ENCODE measurements at regions not wholly inside any gene's neighbourhood (a gene's known extent, or its start where the extent isn't known, plus 50 kb on each side); places are given as distances from the start of the nearest gene placed in this dataset.

- DNase-seq, result no peak
These were observed 345.3 kb downstream of the EN1 start for GRCh38 chr2:118502106-118502505.

GRCh38 chr2:118498943-118499342 is 348.5 kb downstream of the EN1 start:
- DNase-seq, result no peak

DNA sequence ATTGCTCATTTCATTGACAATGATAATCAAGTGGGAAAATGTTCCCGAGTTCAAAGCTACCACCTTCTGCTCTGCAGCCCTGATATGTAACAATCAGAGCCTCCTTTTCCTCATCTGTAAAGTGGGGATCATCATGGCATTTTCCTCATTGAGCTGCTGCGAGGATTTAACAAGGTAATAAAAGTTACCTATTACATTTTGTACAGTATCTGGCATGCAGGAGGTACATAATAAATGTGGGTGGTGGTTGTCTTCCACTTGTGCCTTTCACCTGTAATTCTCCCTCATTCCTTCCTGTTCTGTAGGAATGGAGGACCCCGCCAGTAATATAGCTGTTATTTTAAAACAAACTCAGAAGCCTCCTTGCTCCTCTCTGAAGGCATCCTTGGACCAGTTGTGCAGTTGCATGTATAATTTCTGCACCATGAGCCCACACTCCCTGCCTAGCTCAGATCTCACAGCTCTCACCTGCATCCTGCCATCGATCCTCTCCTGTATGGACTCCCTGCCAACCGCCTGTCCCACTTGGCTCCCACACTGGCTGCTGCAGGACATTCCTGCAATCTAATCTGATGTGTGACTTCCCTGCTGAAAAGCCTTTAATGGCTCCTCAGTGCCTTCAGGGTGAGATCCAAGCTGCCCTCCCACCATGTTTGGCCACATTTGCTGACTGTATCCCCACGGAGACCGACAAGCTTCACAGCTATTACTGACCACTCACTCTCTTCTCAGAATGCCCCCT is 350.4 kb downstream of the EN1 start:
- no peak for DNase-seq

DNA sequence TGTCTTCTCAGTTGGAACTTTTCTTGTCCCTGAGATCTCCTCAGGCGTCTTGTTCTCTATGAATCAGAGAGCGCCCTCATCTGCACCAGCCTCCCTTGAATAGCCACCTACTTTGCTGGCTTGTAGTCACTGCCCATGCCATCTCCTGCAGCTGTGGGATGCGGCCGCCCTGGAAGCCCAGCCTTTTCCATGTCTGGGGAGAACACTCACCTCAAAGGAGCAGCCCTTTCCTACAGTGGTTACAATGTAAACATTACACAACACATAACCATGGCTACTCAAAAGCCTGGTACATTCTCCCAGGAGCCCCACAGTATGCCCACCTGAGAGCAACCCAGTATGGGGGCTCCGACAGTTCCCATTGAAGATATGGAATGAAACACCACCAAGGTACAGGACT is 351.0 kb downstream of the EN1 start:
- DNase-seq, result no peak

- DNase-seq, result no peak
These were observed 352.2 kb downstream of the EN1 start for GRCh38 chr2:118495290-118495689.

- DNase-seq, result no peak
These were observed 354.2 kb downstream of the EN1 start for GRCh38 chr2:118493213-118493612.

GRCh38 chr2:118492335-118492734 is 355.1 kb downstream of the EN1 start:
- peak; percentile 29 for DNase-seq

GRCh38 chr2:118490330-118490729 is 357.1 kb downstream of the EN1 start:
- DNase-seq, result no peak

GRCh38 chr2:118489712-118490299 is 357.6 kb downstream of the EN1 start:
- DNase-seq, result no peak

DNA sequence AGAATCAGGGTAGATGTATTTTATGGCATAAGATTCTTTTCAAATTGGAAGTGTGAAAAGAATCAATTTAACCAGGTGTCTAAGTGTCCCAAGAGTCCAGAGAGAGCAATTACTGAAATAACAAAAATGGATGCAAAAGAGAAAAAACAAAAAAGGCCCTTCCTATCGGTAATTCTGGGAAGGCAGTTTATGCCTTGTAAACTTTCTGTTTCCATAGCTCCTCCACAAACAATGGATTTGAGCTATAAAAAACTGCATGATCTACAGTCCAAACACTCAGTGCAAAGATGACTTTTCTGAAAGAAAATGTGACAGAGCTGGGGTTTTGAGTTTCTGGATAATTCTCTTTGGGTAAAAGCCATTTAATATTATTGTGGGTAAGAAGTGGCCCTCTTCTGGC is 366.1 kb downstream of the EN1 start:
- no peak for DNase-seq

DNA sequence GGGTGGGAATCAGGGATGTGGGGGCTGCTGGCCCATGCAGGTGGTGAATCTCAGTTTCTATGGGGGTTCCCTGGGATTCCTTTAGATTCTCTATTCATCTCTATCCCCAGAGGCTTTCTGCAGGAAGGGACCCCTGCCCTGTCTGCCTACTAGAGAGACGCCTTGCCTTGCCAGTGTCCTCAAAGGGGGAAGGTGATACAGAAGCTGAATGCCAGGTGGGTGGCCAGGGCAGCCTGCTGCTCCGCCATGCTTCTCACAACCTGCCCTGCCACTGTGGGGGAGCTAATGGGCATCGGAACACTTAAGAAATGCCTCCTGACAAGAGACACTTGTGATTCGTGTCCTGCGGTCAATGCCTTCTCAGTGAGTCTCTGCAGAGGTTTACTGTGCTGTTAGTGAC is 368.4 kb downstream of the EN1 start:
- DNase-seq, result no peak

DNA sequence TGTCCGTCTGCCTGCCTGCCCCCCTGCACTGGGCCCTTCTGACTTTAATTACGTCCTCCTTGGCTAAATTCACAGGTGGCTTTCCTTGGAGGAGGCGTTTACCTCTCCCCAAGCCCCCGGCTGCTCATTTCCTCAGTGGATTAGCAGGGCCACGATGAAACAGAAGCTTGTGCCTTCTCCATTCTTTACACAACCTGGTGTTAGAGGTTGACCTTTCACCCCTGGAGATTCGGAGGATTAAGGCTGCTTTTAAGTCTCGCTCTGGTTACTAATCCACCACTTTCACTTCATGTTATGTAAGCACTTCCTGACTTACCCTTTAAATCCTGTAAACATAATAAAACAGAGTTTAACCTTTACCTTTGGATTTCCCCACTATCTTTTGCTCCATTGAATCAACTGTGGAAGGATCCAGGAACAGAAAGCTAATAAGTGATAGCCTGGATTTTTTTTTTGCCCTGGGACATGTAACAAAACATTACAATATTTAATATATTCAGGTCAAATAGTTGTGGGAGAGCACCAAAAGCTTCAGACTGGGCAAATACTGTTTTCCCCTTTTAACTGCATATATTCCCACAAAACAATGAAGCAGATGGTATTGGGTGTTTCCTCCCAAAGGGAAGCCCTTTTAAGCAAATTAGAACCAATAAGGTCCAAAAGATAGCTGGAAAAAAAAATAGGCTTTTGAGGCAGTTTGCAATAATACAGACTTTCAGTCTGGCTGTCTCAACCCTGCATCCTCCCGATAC is 370.2 kb downstream of the EN1 start:
- DNase-seq, result no peak

- no peak for DNase-seq
These were observed 371.7 kb downstream of the EN1 start for GRCh38 chr2:118475622-118476205.

DNA sequence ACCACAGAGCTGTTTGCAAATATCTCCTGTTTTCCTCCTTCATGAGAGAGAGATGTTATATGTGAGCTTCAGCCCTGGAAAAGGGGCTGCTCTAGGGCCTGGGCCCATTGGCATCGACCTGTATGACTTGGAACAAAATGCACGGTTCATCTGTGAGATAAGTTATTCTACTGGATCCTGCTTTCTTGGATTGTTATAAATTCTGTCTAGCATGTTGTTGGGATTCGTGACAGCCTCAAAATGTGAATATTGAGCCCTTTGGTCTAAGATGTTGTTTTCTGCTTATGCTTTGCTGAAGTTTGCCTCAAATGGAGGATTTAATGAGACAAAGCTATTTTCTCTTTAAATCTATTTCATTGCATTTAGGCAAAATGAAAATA is 372.9 kb downstream of the EN1 start:
- no peak for DNase-seq

GRCh38 chr2:118473846-118474540 is 373.5 kb downstream of the EN1 start:
- DNase-seq, result no peak

- DNase-seq, result no peak
These were observed 374.2 kb downstream of the EN1 start for GRCh38 chr2:118473241-118473640.

DNA sequence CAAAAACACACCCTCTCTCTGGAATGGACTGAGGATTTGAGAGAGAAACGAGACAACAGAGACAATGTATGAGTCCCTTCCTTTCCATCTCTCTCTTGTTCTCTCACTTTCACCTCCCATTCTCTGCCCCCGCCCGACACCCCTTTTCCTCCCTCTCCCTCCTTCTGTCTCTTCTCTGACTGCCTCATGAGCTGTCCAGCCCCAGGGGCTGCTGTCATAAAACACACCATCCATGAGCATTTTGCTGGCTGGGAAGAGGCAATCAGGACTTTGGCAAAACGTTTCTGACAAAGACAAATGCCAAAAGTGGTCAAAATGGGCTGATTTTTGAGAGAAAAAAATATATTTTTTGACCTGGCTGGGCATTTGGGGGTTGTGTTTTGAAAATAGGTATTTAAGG is 377.2 kb downstream of the EN1 start:
- no peak for DNase-seq

DNA sequence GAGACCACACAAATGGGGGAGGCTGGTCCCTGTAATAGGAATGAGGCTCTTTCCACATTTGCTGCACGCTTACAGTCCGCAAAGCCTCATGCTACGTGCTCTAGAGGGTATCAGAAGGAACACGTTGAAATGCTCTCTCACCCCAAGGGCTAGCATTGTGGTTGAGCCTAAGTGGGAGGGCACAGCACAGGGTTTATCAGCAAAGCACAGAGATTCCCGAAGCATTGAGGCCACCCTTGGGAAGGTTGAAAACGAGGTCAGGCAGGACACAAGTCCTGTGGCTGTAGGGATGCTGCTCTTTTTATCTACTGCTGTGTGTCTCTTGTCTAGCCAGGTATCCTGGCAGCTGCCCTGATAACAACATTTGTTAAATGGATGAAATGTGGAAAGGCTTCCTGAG is 378.3 kb downstream of the EN1 start:
- no peak for DNase-seq

GRCh38 chr2:118464546-118465265 is 376.4 kb downstream of the INSIG2 start:
- DNase-seq, result no peak

DNA sequence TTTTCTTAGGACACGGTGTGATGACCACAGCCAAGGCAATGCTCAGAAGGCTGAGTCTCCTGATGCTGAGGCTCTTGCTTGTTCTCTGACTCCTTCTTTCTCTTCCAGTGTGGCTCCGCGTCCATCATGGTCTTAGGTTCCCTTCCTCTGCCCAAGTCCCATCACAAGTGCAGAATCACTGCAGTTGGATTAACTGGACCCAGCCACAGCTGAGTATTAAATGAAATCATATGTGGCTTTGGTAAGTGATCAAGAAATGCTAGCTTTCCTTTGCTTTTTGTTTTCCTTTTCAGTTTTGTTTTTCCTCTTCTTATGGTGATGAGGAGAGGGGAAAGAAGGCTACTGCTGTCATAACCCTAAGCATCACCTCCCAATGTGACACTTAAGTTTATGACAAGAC is 375.8 kb downstream of the INSIG2 start:
- no peak for DNase-seq

DNA sequence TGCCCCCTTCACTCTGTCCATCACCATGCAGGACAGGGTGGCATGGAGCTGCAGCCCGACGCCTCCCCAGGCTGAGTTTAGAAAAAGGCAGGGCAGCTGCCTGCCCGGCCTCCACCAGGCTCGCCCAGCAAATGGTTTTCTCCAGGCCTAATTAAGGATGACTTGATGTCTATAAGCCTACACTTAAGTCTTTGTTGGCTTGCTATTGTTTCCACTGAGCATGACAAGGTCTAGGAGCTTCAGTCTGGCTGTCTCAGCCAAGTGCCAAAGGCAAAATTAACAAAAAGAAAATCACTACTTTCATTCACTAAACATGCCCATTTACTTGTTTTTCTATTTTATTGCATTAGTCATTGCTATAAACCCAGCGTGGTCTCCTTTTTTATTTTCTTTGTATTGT is 372.2 kb downstream of the INSIG2 start:
- no peak for DNase-seq

GRCh38 chr2:118459426-118459825 is 371.2 kb downstream of the INSIG2 start:
- no peak for DNase-seq

GRCh38 chr2:118457951-118458350 is 369.7 kb downstream of the INSIG2 start:
- DNase-seq, result no peak

All from fibroblast of skin of right biceps (primary cell).